ENCODE measurements at regions not wholly inside any gene's neighbourhood (a gene's known extent, or its start where the extent isn't known, plus 50 kb on each side); places are given as distances from the start of the nearest gene placed in this dataset.

GRCh38 chr4:159049780-159050375 lies 53.0 kb upstream of the RAPGEF2 start:
- no peak for TF ChIP-seq ZFP3 (CRISPR knock-in tag; IDR thresholded peaks at IDR 0.05)
- no peak for TF ChIP-seq ZC3H10 (CRISPR knock-in tag; IDR thresholded peaks at IDR 0.05)
- no peak for TF ChIP-seq RARB (CRISPR knock-in tag; IDR thresholded peaks at IDR 0.05)
- TF ChIP-seq CREB5 (CRISPR knock-in tag; IDR thresholded peaks at IDR 0.05; ENCODE audit: low read depth) = no peak
- no peak for TF ChIP-seq ARNTL (CRISPR knock-in tag; IDR thresholded peaks at IDR 0.05; ENCODE audit: borderline replicate concordance, low read depth)
- no peak for TF ChIP-seq PATZ1 (CRISPR knock-in tag; IDR thresholded peaks at IDR 0.05; ENCODE audit: borderline replicate concordance)
- TF ChIP-seq ZNF70 (CRISPR knock-in tag; IDR thresholded peaks at IDR 0.05) = no peak
- TF ChIP-seq POU6F1 (CRISPR knock-in tag; IDR thresholded peaks at IDR 0.05; ENCODE audit: borderline replicate concordance, low read depth) = no peak
- no peak for TF ChIP-seq TOX (CRISPR knock-in tag; IDR thresholded peaks at IDR 0.05; ENCODE audit: borderline replicate concordance)
- TF ChIP-seq ZNF8 (CRISPR knock-in tag; IDR thresholded peaks at IDR 0.05) = no peak
- no peak for TF ChIP-seq BACH2 (CRISPR knock-in tag; IDR thresholded peaks at IDR 0.05; ENCODE audit: borderline replicate concordance)

All from SK-N-SH treated with all-trans-retinoic acid at 6 μM for 48 hours (cell line).